Glutamatergic neuron (in vitro differentiated cells): ENCODE measurements at regions not wholly inside any gene's neighbourhood (a gene's known extent, or its start where the extent isn't known, plus 50 kb on each side); places are given as distances from the start of the nearest gene placed in this dataset.
A peak's percentile ranks its signal among the peaks of the same experiment; 100 is the strongest.

Source experiments
- DNase-seq: peaks from one replicate; pipeline ENCODE4 v3.0.0; 2022
- H3K27ac Mint-ChIP-seq: one replicate; pipeline ENCODE4 v1.8.0; 2020; ENCODE audit warnings: mild to moderate bottlenecking, mixed read lengths, inconsistent platforms; ENCODE audit not compliant: unreplicated experiment
- H3K27me3 Mint-ChIP-seq: one replicate; pipeline ENCODE4 v1.8.0; 2020; ENCODE audit warnings: mild to moderate bottlenecking, moderate library complexity, mixed read lengths, inconsistent platforms; ENCODE audit not compliant: unreplicated experiment
- H3K36me3 Mint-ChIP-seq: one replicate; pipeline ENCODE4 v1.8.0; 2020; ENCODE audit warnings: mild to moderate bottlenecking, mixed read lengths, inconsistent platforms; ENCODE audit not compliant: unreplicated experiment
- H3K4me1 Mint-ChIP-seq: one replicate; pipeline ENCODE4 v1.8.0; 2020; ENCODE audit warnings: mild to moderate bottlenecking, low read depth, mixed read lengths, inconsistent platforms; ENCODE audit not compliant: unreplicated experiment
- H3K4me3 Mint-ChIP-seq: one replicate; pipeline ENCODE4 v1.8.0; 2020; ENCODE audit warnings: mild to moderate bottlenecking, mixed read lengths, inconsistent platforms; ENCODE audit not compliant: unreplicated experiment
- H3K9me3 Mint-ChIP-seq: one replicate; pipeline ENCODE4 v1.8.0; 2020; ENCODE audit warnings: mild to moderate bottlenecking, moderate library complexity, mixed read lengths, inconsistent platforms; ENCODE audit not compliant: unreplicated experiment
- TF ChIP-seq, protein P1 (sequence below): fragments of 200-600 bp; sonication (generic); IDR thresholded peaks from one replicate; pipeline ENCODE4 v1.5.0; 2021; ENCODE audit not compliant: partially characterized antibody, unreplicated experiment

GRCh38 chr11:69931060-69931910 is 112.1 kb upstream of the FGF3 start:
- H3K27ac Mint-ChIP-seq, result no peak overlapping the region
- peak; percentile 6 for DNase-seq
- H3K4me3 Mint-ChIP-seq, result no peak overlapping the region
- peaks cover 2% of the 10 kb centered on the region for H3K9me3 Mint-ChIP-seq
- H3K27me3 Mint-ChIP-seq, result no peaks in the 10 kb centered on the region
- H3K4me1 Mint-ChIP-seq, result no peaks in the 10 kb centered on the region
- TF ChIP-seq, protein P1, sequence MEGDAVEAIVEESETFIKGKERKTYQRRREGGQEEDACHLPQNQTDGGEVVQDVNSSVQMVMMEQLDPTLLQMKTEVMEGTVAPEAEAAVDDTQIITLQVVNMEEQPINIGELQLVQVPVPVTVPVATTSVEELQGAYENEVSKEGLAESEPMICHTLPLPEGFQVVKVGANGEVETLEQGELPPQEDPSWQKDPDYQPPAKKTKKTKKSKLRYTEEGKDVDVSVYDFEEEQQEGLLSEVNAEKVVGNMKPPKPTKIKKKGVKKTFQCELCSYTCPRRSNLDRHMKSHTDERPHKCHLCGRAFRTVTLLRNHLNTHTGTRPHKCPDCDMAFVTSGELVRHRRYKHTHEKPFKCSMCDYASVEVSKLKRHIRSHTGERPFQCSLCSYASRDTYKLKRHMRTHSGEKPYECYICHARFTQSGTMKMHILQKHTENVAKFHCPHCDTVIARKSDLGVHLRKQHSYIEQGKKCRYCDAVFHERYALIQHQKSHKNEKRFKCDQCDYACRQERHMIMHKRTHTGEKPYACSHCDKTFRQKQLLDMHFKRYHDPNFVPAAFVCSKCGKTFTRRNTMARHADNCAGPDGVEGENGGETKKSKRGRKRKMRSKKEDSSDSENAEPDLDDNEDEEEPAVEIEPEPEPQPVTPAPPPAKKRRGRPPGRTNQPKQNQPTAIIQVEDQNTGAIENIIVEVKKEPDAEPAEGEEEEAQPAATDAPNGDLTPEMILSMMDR, result no peak
- no peaks in the 10 kb centered on the region for H3K36me3 Mint-ChIP-seq

- TF ChIP-seq, protein P1, result no peak
- H3K27me3 Mint-ChIP-seq, result no peaks in the 10 kb centered on the region
- H3K4me3 Mint-ChIP-seq, result no peak overlapping the region
- H3K9me3 Mint-ChIP-seq, result peaks cover 2% of the 10 kb centered on the region
- no peaks in the 10 kb centered on the region for H3K4me1 Mint-ChIP-seq
- DNase-seq, result peak; percentile 11
- no peak overlapping the region for H3K27ac Mint-ChIP-seq
- no peaks in the 10 kb centered on the region for H3K36me3 Mint-ChIP-seq
Observed at GRCh38 chr11:69931994-69932910, 113.0 kb upstream of the FGF3 start.

DNA sequence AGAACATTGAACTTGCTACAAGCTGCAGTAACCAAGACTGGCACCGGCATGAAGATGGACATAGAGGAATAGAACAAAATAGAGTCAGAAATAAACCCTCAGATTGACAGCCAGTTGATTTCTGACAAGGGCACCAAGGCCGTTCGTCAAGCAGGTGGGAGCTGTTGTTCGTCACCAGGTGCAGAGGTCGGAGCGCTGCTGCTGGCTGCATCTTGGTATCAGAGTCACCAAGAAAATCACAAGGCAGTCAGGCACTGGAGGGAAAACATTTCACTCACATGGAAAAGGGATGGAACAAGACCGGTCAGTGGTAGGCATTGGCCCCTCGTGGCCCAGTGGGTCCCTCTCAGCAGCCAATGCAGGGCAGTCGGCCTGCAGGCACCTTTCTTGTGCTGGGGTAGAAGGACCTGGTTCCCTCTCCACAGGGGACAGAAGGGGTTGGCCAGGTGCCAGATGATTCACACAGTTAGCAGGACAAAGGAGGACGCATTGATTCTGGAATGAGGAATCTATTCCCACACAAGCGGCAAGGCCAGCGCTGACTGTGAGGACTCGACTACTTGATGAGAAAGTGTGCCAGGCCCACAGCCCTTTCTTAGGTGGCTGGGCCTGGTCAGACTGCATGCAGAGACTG is 115.8 kb upstream of the FGF3 start:
- peak; percentile 13 for DNase-seq
- Mint-ChIP-seq H3K4me3 (no peak overlapping the region), H3K9me3 (peaks cover 2% of the 10 kb centered on the region), H3K4me1 (no peaks in the 10 kb centered on the region), H3K36me3 (no peaks in the 10 kb centered on the region), H3K27me3 (no peaks in the 10 kb centered on the region), H3K27ac (no peak overlapping the region)
- TF ChIP-seq, protein P1, result no peak

- no peaks in the 10 kb centered on the region for H3K27me3 Mint-ChIP-seq
- no peak overlapping the region for H3K27ac Mint-ChIP-seq
- H3K4me3 Mint-ChIP-seq, result no peak overlapping the region
- no peak for DNase-seq
- TF ChIP-seq, protein P1, result no peak
- H3K9me3 Mint-ChIP-seq, result peaks cover 2% of the 10 kb centered on the region
- no peaks in the 10 kb centered on the region for H3K36me3 Mint-ChIP-seq
- H3K4me1 Mint-ChIP-seq, result no peaks in the 10 kb centered on the region
Observed at GRCh38 chr11:69935941-69936505, 116.8 kb upstream of the FGF3 start.
